Omental fat pad (tissue), 3 donors: ENCODE measurements at regions not wholly inside any gene's neighbourhood (a gene's known extent, or its start where the extent isn't known, plus 50 kb on each side); places are given as distances from the start of the nearest gene placed in this dataset.

Experiments
- ATAC-seq: fragments of 150-250 bp; one replicate; pipeline ENCODE4 v1.9.1; 2016; ENCODE audit warnings: mild to moderate bottlenecking, moderate library complexity; ENCODE audit not compliant: low FRiP score
- DNase-seq: peaks from one replicate; pipeline ENCODE4 v3.0.0-alpha.2; 2019; ENCODE audit warnings: low spot score
- CTCF ChIP-seq, 3 donors: fragments of 450-650 bp; IDR thresholded peaks; one replicate each; pipeline ENCODE4 v1.5.1; 2016 to 2017; ENCODE audit warnings: antibody characterized with exemption in 3 of 3, mild to moderate bottlenecking in 3 of 3, moderate library complexity in 2 of 3

GRCh38 chr18:76174451-76174850, 320.6 kb downstream of the ZNF516 start:
- TF ChIP-seq CTCF (IDR thresholded peaks at IDR 0.05), result no peak
- ATAC-seq (no peak), DNase-seq (no peak)

GRCh38 chr18:76169733-76170132, 325.3 kb downstream of the ZNF516 start:
- no peak for TF ChIP-seq CTCF (IDR thresholded peaks at IDR 0.05)
- no peak for DNase-seq

GRCh38 chr18:76167845-76168621, 327.0 kb downstream of the ZNF516 start:
- DNase-seq (no peak), ATAC-seq (no peak)
- TF ChIP-seq CTCF (IDR thresholded peaks at IDR 0.05), result no peak

More at GRCh38 chr18:76169733-76170132, 325.3 kb downstream of the ZNF516 start:
- no peak for ATAC-seq

GRCh38 chr18:76167410-76167809, 327.6 kb downstream of the ZNF516 start:
- no peak for TF ChIP-seq CTCF (IDR thresholded peaks at IDR 0.05)
- DNase-seq (no peak), ATAC-seq (no peak)

GRCh38 chr18:76162886-76163285, 332.2 kb downstream of the ZNF516 start:
- ATAC-seq (no peak), DNase-seq (no peak)
- TF ChIP-seq CTCF (IDR thresholded peaks at IDR 0.05), result no peak

GRCh38 chr18:76161983-76162382, 333.1 kb downstream of the ZNF516 start:
- no peak for DNase-seq
- no peak for ATAC-seq
- TF ChIP-seq CTCF (IDR thresholded peaks at IDR 0.05), result no peak

GRCh38 chr18:76153691-76154090, 341.4 kb downstream of the ZNF516 start:
- no peak for TF ChIP-seq CTCF (IDR thresholded peaks at IDR 0.05)
- ATAC-seq (no peak), DNase-seq (no peak)
